ENCODE measurements at regions not wholly inside any gene's neighbourhood (a gene's known extent, or its start where the extent isn't known, plus 50 kb on each side); places are given as distances from the start of the nearest gene placed in this dataset.

DNA sequence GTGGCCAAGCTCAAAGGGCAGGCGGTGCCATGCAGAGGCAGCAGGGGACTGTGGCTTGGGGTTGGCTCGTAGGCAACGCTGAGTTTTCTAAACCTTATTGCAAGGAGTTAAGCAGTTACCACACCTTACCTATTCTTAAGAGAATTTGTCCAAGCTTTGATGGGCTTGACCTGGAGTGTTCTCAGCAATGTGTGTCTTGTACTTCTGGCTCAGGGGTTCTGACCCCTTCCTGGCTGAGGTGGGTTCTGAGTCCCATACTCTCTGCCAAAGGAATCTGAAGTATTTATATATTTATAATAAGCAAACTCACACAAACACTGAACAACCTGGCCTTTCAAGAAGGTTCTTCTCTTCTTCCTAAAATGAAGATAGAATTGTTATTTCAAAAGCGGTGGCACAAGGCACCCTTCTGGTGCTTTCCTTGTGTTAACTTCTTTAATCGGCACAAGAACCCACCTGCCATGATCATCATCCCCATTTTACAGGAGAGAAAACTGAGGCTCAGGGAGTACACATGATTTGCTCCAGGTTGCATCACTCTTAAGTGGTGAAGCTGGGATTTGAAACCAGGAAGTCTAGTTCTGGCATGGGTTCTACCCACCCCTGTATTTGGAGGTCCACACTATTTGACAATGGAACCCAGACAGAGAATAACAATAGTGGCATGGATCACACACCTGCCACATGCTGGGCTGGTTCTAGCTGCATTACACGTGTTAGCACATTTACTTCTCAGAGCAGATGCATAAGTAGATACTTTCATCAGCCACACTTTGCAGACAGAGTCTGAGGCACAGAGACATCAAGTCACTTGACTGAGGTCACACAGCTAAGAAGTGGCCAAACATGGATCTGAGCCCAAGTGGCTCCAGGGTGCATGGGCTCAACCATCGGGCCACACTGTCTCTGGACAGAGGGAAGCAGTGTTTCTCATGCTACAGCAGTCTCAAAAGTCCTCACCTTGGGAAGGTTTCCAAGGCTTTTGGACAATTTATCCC is 224.0 kb downstream of the AACS start:
- TF ChIP-seq, protein P1, sequence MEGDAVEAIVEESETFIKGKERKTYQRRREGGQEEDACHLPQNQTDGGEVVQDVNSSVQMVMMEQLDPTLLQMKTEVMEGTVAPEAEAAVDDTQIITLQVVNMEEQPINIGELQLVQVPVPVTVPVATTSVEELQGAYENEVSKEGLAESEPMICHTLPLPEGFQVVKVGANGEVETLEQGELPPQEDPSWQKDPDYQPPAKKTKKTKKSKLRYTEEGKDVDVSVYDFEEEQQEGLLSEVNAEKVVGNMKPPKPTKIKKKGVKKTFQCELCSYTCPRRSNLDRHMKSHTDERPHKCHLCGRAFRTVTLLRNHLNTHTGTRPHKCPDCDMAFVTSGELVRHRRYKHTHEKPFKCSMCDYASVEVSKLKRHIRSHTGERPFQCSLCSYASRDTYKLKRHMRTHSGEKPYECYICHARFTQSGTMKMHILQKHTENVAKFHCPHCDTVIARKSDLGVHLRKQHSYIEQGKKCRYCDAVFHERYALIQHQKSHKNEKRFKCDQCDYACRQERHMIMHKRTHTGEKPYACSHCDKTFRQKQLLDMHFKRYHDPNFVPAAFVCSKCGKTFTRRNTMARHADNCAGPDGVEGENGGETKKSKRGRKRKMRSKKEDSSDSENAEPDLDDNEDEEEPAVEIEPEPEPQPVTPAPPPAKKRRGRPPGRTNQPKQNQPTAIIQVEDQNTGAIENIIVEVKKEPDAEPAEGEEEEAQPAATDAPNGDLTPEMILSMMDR (IDR thresholded peaks at IDR 0.05; ENCODE audit: low read length): no peak
- TF ChIP-seq EZH2 (IDR thresholded peaks at IDR 0.05; ENCODE audit: borderline replicate concordance, low read length): no peak
